Islet precursor cell (in vitro differentiated cells): ENCODE measurements at regions not wholly inside any gene's neighbourhood (a gene's known extent, or its start where the extent isn't known, plus 50 kb on each side); places are given as distances from the start of the nearest gene placed in this dataset.
"Not testable (repeated sequence)": the region's sequence is repeated elsewhere in the genome, so short reads cannot be mapped to it uniquely, and the experiment has no call there.

Source experiments
- DNase-seq: peaks from one replicate; pipeline ENCODE4 v3.0.0-alpha.2; 2018

DNA sequence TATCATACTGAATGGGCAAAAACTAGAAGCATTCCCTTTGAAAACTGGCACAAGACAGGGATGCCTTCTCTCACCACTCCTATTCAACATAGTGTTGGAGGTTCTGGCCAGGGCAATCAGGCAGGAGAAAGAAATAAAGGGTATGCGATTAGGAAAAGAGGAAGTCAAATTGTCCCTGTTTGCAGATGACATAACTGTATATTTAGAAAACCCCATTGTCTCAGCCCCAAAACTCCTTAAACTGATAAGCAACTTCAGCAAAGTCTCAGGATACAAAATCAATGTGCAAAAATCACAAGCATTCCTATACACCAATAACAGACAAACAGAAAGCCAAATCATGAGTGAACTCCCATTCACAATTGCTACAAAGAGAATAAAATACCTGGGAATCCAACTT lies 52.5 kb upstream of the CCDC71L start:
- DNase-seq = not testable (repeated sequence)

GRCh38 chr7:106714590-106715442 lies 53.9 kb upstream of the CCDC71L start:
- not testable (repeated sequence) for DNase-seq

GRCh38 chr7:106715730-106716129 lies 54.8 kb upstream of the CCDC71L start:
- no peak for DNase-seq

DNA sequence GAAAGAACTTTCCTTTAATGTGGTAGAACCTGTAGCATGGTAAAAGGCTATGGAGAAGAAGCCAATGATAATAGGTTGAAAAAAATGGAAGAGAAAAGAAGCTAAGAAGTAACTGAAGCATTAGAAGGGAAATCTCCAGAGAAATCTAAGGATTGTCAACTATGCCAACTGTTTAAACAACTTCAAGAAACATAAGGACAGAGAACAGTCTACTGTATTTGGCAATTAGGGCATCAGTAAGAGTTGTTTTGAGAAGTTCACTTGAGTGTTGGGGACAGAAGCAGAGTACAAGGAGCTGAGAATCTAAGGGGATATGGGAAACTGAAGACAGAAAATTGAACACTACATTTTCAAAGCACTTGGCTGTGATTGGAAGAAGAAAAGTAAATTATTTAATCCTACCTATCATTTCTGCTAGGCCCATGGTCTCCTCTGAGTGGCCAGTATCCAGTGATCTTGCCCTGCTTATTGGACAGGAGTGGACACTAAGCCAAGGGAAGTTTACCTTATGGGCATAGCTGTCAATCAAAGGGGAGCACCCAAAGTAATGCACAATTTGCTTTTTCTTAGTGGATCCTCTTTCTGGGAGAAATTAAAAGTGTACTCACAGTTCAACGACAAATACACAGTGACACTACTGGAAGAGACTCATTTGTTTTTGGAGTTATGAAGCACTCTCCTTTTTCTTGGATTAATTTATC lies 56.4 kb upstream of the CCDC71L start:
- no peak for DNase-seq

DNA sequence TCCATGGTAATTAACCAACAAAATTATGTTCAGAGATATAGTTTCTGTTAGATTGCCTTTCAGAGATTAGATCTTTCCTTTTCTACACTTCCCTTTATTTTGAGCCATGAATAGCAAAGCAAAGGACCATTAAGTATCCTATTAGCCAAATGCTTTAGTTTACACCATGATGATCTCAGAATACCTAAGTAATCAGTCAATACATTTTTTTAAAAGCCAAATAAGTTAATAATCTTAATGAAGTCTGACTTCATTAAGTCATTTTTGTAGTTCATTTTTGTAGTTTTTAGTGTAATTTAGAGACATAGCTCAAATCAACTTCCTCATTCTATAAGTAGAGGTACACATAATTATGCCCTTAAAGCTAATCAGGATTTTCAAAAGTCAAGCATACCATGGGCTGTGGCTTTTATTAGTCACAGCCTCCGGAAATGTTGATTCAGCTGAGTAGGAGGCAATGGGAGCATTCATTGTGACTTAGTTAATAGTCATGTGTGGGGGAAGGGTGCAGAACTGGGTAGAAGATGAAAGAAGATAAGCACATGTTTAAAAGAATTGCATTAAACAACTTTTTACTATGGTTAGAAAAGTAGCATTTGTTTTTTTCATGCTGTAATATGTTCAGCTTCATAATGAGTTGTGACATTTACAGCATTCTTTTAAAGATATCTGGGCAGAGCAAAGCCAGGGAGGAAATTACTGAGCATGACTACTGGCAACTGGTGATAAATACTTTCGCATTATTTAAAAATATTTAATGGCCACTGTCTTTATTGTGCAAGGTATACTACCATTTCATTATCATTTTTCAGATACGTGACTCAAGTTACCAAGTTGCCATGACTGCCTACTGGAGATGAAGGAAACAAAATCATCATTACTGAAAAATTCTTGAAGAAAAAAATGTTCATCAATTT lies 57.3 kb upstream of the CCDC71L start:
- peak; percentile 75 for DNase-seq

GRCh38 chr7:106720641-106721040 lies 59.7 kb upstream of the CCDC71L start:
- no peak for DNase-seq

DNA sequence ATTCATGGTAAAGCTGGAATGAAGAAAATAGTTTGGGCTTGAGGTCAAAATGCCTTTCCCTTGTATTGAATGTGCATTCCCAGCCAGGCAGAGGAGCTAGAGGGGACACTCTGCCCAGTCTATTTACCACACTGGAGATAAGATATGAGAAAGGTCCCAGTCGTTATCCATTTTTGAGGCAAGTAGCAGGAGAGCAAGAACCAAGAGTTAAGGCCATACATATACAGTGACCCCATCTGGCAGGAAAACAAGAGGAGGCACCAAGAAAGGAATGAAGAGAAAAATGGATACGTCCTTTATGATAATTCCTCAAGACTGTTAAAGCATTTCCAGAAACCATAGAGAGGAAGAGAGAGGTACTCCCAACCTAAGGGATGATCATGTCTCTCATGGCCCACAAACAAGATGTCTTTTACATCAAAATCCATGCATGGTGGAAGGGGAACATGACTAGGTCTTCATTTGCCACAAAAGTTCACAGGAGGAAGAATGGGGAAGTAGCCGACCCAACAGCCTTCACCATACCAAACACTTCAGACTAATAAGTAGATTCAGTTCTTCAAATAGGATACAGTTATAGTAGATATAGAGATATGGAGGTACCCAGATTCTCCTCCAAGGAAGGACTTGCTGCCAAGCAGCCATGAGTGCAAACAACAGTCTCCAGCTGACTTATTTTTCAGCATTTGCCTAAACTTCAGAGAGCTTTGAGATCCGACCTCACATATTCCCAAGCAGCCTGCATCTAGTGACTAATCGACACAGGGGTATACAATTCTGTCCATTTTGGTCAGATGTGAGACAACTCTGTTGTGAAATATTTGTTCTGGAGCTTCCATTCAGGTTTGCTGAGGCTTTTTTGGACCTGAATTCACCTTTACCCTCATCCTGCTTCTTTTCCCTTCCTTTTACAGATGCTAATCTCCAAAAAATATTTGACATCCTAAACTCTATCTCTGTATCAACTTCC lies 61.1 kb upstream of the CCDC71L start:
- DNase-seq = no peak

GRCh38 chr7:106723398-106723797 lies 62.4 kb upstream of the CCDC71L start:
- DNase-seq = no peak

DNA sequence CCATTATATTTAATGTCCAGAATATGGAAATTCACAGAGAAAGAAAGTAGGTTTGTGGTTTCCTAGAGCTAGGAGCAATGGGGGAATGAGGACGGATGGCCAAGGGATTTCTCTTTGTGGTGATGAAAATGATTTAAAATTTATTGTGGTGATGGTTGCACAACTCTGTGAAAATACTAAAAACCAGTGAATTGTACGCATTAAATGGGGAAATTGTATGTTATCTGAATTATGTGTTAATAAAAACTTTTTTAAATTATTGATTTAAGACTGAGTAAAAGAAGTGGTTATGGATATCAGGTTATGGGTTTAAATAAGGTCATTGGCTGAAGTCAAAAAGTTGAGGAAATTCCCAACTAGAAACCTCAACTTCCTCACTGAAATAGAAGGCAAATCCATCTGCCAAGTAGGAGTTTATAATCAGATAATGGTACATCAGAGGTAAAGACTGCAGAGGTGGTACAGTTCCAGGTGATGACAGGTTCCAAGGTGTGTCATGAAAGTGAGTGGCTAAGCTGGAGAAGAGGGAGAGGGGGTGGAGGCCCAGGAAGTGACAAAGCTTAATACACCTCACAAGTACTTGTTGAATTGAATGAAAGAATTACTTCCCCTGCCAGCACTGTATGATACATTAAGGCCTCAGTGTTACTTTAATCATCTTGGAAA lies 68.9 kb upstream of the CCDC71L start:
- DNase-seq = no peak

GRCh38 chr7:106731187-106731586 lies 70.2 kb upstream of the CCDC71L start:
- no peak for DNase-seq

DNA sequence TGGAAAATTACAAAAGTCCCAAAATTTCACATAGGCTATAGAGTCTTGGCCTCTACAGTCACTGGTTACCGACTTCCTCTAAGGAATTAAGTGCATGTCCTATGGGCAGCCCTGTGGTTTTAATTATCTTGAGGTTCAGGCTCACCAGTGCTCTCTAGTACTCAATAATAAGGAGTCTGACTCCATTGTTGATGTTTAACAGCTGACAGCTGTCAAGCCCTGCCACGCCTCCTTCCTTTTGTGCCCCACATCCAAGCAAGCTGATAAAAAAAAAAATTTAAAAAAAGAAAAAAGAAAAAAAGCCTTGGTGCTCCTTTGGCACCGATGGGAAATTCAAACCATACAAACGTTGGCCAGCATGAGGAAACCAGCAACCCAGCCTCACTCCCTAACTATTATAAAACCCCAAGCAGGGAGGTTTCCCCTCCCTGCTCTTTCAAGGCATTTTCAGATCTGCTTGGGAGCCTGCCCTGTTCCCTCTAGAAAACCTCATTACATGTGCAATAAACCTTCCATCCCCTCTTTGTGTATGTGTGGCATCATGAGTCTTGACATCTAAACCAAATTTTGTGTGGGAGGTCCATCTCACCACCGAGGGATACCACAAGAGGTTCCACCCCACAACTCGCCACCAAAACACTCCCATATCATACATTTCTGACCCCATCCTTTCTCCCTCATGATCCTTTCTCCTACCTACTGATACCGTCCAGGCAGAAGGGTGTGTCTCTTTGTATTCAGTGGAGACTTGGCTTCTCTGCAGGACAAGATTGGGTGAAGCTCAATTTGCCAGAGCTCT lies 70.9 kb upstream of the CCDC71L start:
- DNase-seq = no peak

- DNase-seq = no peak
These were observed 74.7 kb upstream of the CCDC71L start for GRCh38 chr7:106735637-106736036.

DNA sequence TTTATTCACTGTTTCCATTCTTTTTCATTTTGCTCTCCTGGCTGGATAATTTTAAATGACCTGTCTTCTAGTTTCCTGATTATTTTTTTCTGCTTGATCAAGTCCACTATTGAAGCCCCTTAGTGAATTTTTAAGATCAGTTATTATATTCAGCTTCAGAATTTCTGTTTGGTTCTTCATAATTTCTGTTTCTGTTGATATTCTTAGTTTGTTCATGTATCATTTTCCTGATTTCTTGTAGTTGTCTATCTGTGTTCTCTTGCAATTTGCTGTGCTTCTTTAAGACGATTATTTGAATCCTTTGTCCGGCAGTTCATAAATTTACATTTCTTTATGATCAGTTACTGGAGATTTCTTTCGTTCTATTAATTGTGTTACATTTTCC lies 75.2 kb upstream of the CCDC71L start:
- DNase-seq = no peak

DNA sequence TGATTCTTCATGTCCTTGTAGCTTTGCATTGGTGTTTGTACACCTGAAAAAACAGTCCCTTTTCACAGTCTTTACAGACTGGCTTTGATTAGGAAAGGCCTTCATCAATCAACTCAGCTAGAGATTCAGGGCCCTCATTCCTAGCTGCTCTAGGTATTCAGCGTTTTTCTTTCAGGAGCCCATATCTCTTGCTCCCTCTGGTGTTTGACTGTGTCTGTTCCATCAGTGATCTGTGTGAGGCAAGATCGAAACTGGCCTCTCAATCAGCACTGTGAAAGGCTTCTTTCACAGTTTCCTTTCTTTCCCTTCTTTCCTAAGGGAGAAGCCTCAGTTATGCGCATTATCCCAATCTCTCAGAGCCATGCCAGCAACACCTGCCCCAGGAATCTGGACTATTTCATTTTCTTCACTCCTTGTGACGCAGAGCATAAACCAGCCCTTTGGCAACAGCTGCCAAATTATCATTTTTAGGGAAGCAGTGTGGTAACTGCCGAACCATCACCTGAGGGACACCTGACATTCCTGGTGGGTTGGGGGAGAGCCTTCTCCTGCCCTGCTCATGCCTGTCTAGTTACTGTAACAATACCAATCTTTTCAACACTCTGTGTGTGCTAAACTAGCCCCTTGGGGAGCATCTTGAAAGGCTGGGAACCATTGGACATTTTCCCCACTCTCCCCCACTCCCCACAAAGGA lies 75.7 kb upstream of the CCDC71L start:
- DNase-seq = peak; percentile 77

DNA sequence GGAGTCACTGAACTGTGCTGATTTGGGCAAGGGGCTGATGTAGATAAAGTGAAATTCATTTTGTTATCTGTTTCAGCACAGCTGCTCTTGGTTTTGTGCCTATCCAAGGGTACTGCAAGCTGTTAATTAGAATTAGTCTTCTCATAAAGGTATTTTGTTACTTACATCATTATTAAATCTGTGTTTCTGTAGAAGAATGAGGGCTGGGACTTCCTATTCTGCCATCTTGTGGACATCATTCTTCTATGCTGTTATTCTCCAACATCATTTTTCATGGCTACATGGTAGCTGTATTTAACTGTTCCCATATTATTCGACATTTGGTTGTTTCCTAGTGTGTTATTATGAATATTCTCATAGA lies 76.2 kb upstream of the CCDC71L start:
- no peak for DNase-seq

GRCh38 chr7:106740806-106741205 lies 79.8 kb upstream of the CCDC71L start:
- no peak for DNase-seq

GRCh38 chr7:106744563-106745091 lies 83.7 kb upstream of the CCDC71L start:
- no peak for DNase-seq

DNA sequence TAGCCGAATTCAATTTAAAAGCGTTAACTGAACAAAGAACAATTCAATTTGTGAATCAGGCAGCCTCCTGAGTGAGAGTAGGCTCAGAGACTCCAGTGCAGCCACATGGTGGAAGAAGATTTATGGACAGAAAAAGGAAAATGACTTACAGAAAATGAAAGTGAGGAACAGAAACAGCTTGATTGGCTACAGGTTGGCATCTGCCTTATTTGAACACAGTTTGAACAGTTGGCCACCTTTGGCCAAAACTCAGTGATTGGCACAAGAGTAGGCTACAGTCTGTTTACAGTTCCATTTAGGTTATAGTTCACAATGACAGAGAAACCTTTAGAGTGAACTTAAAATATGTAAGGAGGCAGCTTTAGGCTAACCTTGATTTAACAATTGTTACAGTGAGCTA lies 86.3 kb upstream of the CCDC71L start:
- DNase-seq = not testable (repeated sequence)

GRCh38 chr7:106747804-106748203 lies 86.8 kb upstream of the CCDC71L start:
- no peak for DNase-seq

- DNase-seq = no peak
These were observed 88.2 kb upstream of the CCDC71L start for GRCh38 chr7:106749165-106749564.
